ENCODE measurements at regions not wholly inside any gene's neighbourhood (a gene's known extent, or its start where the extent isn't known, plus 50 kb on each side); places are given as distances from the start of the nearest gene placed in this dataset.

DNA sequence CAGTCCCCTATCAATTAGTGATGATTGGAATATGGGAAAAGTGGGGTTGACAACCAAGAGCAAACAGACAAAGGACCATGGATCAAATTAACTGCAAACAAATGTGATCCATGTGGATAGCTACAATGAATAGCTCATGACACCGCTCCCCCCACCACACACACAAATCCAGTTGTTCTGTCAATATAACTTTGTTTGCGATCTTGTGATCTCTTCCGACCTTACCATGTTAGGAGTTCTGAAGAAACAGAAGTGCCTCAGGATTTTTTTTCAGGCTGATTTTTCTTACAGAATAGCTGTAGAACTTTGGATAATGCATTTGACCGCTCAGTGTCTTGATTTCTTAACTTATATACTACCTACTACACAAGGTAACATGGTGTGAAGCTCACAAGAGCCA is 116.6 kb downstream of the SH2D1A start:
- Histone ChIP-seq H3K9me3 (ENCODE audit: low read depth) (no peaks in the 10 kb centered on the region), H3K27ac (no peak overlapping the region), H3K4me3 (no peak overlapping the region), H2AFZ (no peak overlapping the region), H3K79me2 (no peaks in the 10 kb centered on the region), H3K4me2 (no peak overlapping the region), H4K20me1 (ENCODE audit: insufficient read depth, poor library complexity, severe bottlenecking) (no peaks in the 10 kb centered on the region), H3K9me2 (replicated peaks; ENCODE audit: insufficient read depth) (no peaks in the 10 kb centered on the region), H3K27me3 (no peaks in the 10 kb centered on the region), H3K4me1 (ENCODE audit: insufficient read depth) (no peaks in the 10 kb centered on the region), H3K36me3 (replicated peaks; ENCODE audit: insufficient read depth, low read depth) (no peaks in the 10 kb centered on the region)
- TF ChIP-seq EZH2phosphoT487 (IDR thresholded peaks at IDR 0.05; ENCODE audit: low read depth, severe bottlenecking, unreplicated experiment) (no peak), EZH2 (IDR thresholded peaks at IDR 0.05; ENCODE audit: borderline replicate concordance) (no peak)
- TF ChIP-seq, protein P1, sequence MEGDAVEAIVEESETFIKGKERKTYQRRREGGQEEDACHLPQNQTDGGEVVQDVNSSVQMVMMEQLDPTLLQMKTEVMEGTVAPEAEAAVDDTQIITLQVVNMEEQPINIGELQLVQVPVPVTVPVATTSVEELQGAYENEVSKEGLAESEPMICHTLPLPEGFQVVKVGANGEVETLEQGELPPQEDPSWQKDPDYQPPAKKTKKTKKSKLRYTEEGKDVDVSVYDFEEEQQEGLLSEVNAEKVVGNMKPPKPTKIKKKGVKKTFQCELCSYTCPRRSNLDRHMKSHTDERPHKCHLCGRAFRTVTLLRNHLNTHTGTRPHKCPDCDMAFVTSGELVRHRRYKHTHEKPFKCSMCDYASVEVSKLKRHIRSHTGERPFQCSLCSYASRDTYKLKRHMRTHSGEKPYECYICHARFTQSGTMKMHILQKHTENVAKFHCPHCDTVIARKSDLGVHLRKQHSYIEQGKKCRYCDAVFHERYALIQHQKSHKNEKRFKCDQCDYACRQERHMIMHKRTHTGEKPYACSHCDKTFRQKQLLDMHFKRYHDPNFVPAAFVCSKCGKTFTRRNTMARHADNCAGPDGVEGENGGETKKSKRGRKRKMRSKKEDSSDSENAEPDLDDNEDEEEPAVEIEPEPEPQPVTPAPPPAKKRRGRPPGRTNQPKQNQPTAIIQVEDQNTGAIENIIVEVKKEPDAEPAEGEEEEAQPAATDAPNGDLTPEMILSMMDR (IDR thresholded peaks at IDR 0.05; ENCODE audit: poor library complexity): no peak
- no peak for DNase-seq (ENCODE audit: low spot score)
- WGBS (ENCODE audit: low lambda C conversion rate, missing lambda C conversion rate): 69% methylated on average over 4 of the region's 4 CpGs

DNA sequence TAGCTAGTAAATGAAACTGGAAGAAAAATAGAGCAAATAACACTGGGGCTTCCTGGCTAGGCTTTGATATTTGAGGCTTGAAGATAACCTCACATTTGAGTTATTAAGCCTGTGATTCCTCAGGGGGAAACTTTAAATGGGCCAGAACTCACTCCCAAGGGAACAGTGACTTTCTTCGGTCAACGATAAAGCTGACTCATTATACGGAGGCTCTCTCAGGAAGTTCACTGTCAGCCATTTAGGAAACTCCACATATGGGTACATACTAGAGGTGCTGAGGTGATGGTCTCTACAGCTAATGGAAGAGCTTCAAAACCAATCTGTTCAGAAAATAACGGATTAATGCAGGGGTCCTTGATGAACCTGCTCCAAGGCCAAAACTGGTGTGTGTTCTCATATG is 120.8 kb downstream of the SH2D1A start:
- Histone ChIP-seq H4K20me1 (ENCODE audit: insufficient read depth, poor library complexity, severe bottlenecking) (no peaks in the 10 kb centered on the region), H3K9me2 (replicated peaks; ENCODE audit: insufficient read depth) (no peaks in the 10 kb centered on the region), H3K4me2 (no peak overlapping the region), H2AFZ (no peak overlapping the region), H3K9me3 (ENCODE audit: low read depth) (no peaks in the 10 kb centered on the region), H3K36me3 (replicated peaks; ENCODE audit: insufficient read depth, low read depth) (no peaks in the 10 kb centered on the region), H3K4me3 (no peak overlapping the region), H3K4me1 (ENCODE audit: insufficient read depth) (no peaks in the 10 kb centered on the region), H3K27me3 (no peaks in the 10 kb centered on the region), H3K79me2 (no peaks in the 10 kb centered on the region), H3K27ac (no peak overlapping the region)
- TF ChIP-seq, protein P1 (IDR thresholded peaks at IDR 0.05; ENCODE audit: poor library complexity): no peak
- TF ChIP-seq EZH2phosphoT487 (IDR thresholded peaks at IDR 0.05; ENCODE audit: low read depth, severe bottlenecking, unreplicated experiment): no peak
- TF ChIP-seq EZH2 (IDR thresholded peaks at IDR 0.05; ENCODE audit: borderline replicate concordance): no peak
- 85% methylated on average over 4 of the region's 4 CpGs for WGBS (ENCODE audit: low lambda C conversion rate, missing lambda C conversion rate)
- no peak for DNase-seq (ENCODE audit: low spot score)

DNA sequence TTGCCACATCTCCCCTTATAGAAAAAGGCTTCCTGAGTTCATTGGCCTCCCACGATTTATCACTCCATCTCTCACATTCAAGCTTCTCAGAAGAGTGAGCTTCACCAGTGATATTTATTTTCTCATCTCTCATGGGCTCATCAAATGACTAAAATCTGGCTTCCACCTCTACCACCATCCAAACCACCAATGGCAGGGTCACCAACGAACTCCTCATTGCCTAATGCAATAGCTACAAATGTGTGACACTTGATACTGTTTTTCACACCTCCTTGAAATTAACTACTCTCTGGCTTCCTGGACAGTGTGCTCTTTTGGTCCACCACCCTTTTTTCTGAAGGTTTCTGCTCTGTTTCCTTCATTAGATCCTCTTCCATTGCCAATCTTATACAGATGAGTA is 129.0 kb downstream of the SH2D1A start:
- 55% methylated on average over 2 of the region's 2 CpGs for WGBS (ENCODE audit: low lambda C conversion rate, missing lambda C conversion rate)
- no peaks in the 10 kb centered on the region for H3K36me3 ChIP-seq (replicated peaks; ENCODE audit: insufficient read depth, low read depth)
- H3K4me1 ChIP-seq (ENCODE audit: insufficient read depth): no peaks in the 10 kb centered on the region
- H3K27ac ChIP-seq: no peak overlapping the region
- H3K9me3 ChIP-seq (ENCODE audit: low read depth): no peaks in the 10 kb centered on the region
- no peaks in the 10 kb centered on the region for H3K9me2 ChIP-seq (replicated peaks; ENCODE audit: insufficient read depth)
- H3K4me3 ChIP-seq: no peak overlapping the region
- no peaks in the 10 kb centered on the region for H3K79me2 ChIP-seq
- no peaks in the 10 kb centered on the region for H3K27me3 ChIP-seq
- TF ChIP-seq, protein P1 (IDR thresholded peaks at IDR 0.05; ENCODE audit: poor library complexity): no peak
- TF ChIP-seq EZH2 (IDR thresholded peaks at IDR 0.05; ENCODE audit: borderline replicate concordance) (no peak), EZH2phosphoT487 (IDR thresholded peaks at IDR 0.05; ENCODE audit: low read depth, severe bottlenecking, unreplicated experiment) (no peak)
- H2AFZ ChIP-seq: no peak overlapping the region
- DNase-seq (ENCODE audit: low spot score): no peak
- no peak overlapping the region for H3K4me2 ChIP-seq
- no peaks in the 10 kb centered on the region for H4K20me1 ChIP-seq (ENCODE audit: insufficient read depth, poor library complexity, severe bottlenecking)

DNA sequence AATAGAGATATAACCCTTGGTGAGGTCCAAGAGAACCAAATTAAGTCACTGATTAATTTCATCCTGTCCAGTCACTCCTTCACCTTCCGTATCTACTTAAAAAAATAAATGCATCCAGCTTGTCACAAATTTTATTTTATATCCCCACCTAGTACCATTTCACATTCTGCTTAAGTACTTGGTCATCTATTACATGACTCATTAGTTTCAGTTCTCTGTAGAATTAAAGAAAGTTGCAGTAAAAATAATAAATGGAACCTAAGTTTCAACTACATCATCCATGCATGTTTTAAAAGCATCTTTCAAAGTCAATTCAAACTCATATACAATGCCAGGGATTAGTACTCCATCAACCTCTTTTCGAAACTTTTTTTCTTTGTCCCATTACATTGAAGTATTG is 130.2 kb downstream of the SH2D1A start:
- H3K4me1 ChIP-seq (ENCODE audit: insufficient read depth): no peaks in the 10 kb centered on the region
- no peak overlapping the region for H3K27ac ChIP-seq
- no peaks in the 10 kb centered on the region for H3K9me3 ChIP-seq (ENCODE audit: low read depth)
- no peak overlapping the region for H3K4me2 ChIP-seq
- no peaks in the 10 kb centered on the region for H3K9me2 ChIP-seq (replicated peaks; ENCODE audit: insufficient read depth)
- H3K4me3 ChIP-seq: no peak overlapping the region
- no peaks in the 10 kb centered on the region for H3K36me3 ChIP-seq (replicated peaks; ENCODE audit: insufficient read depth, low read depth)
- 81% methylated on average over 2 of the region's 2 CpGs for WGBS (ENCODE audit: low lambda C conversion rate, missing lambda C conversion rate)
- H3K27me3 ChIP-seq: no peaks in the 10 kb centered on the region
- no peaks in the 10 kb centered on the region for H4K20me1 ChIP-seq (ENCODE audit: insufficient read depth, poor library complexity, severe bottlenecking)
- H3K79me2 ChIP-seq: no peaks in the 10 kb centered on the region
- DNase-seq (ENCODE audit: low spot score): no peak
- H2AFZ ChIP-seq: no peak overlapping the region
- no peak for TF ChIP-seq EZH2 (IDR thresholded peaks at IDR 0.05; ENCODE audit: borderline replicate concordance)
- TF ChIP-seq, protein P1 (IDR thresholded peaks at IDR 0.05; ENCODE audit: poor library complexity): no peak
- no peak for TF ChIP-seq EZH2phosphoT487 (IDR thresholded peaks at IDR 0.05; ENCODE audit: low read depth, severe bottlenecking, unreplicated experiment)
